DND-41 (cell line): ENCODE measurements at regions not wholly inside any gene's neighbourhood (a gene's known extent, or its start where the extent isn't known, plus 50 kb on each side); places are given as distances from the start of the nearest gene placed in this dataset.

Source experiments
- ATAC-seq: fragments of 200-7000 bp; cut with Tn5 transposase; 3 replicates; pipeline ENCODE4 v1.9.1; 2021; ENCODE audit warnings: low read depth; ENCODE audit not compliant: insufficient read depth
- DNase-seq: peaks from one replicate; pipeline ENCODE4 v3.0.0-alpha.2; 2020
- H2AFZ ChIP-seq: 2 replicates; pipeline ENCODE4 v1.6.0; 2012; ENCODE audit warnings: low read depth, low read length
- H3K27ac ChIP-seq: 2 replicates; pipeline ENCODE4 v1.5.1; 2012; ENCODE audit warnings: low read length, inconsistent platforms
- H3K27me3 ChIP-seq: fragments of 200-600 bp; sonication (generic); 2 replicates; pipeline ENCODE4 v1.6.0; 2012; ENCODE audit warnings: low read length, mild to moderate bottlenecking, inconsistent platforms; ENCODE audit not compliant: insufficient read depth, poor library complexity
- H3K36me3 ChIP-seq: 2 replicates; pipeline ENCODE4 v1.5.1; 2012; ENCODE audit warnings: low read length, inconsistent platforms; ENCODE audit not compliant: insufficient read depth
- H3K4me1 ChIP-seq: 2 replicates; pipeline ENCODE4 v1.5.1; 2012; ENCODE audit warnings: mild to moderate bottlenecking, low read length; ENCODE audit not compliant: insufficient read depth
- H3K4me2 ChIP-seq: 2 replicates; pipeline ENCODE4 v1.6.0; 2012; ENCODE audit warnings: mild to moderate bottlenecking, moderate library complexity, low read length, inconsistent platforms; ENCODE audit not compliant: insufficient read depth
- H3K4me3 ChIP-seq, 2 experiments: fragments of 200-600 bp in 1 of 2; shearing (Covaris generic) in 1 of 2; 2 replicates each; pipeline ENCODE4 v1.5.1; 2012 to 2016; ENCODE audit warnings: inconsistent platforms in 2 of 2, low read length in 2 of 2, mild to moderate bottlenecking in 2 of 2, low read depth in 1 of 2, moderate library complexity in 1 of 2
- H3K79me2 ChIP-seq: 2 replicates; pipeline ENCODE4 v1.6.0; 2012; ENCODE audit warnings: low read length, inconsistent platforms; ENCODE audit not compliant: insufficient read depth
- H3K9ac ChIP-seq: 2 replicates; pipeline ENCODE4 v1.6.0; 2012; ENCODE audit warnings: low read depth, mild to moderate bottlenecking, inconsistent platforms, low read length, moderate library complexity
- H3K9me3 ChIP-seq: 2 replicates; pipeline ENCODE4 v1.5.1; 2012; ENCODE audit warnings: low read length, moderate library complexity, mild to moderate bottlenecking, inconsistent platforms; ENCODE audit not compliant: insufficient read depth, severe bottlenecking
- H4K20me1 ChIP-seq: 2 replicates; pipeline ENCODE4 v1.6.0; 2012; ENCODE audit warnings: low read length; ENCODE audit not compliant: insufficient read depth
- EZH2 ChIP-seq: IDR thresholded peaks from 3 replicates; pipeline ENCODE4 v1.6.1; 2012; ENCODE audit warnings: borderline replicate concordance, low read depth, mild to moderate bottlenecking, moderate library complexity, low read length, inconsistent platforms; ENCODE audit not compliant: severe bottlenecking
- TF ChIP-seq, protein P1 (sequence below): IDR thresholded peaks from 2 replicates; pipeline ENCODE4 v1.5.1; 2012; ENCODE audit warnings: borderline replicate concordance, low read length, moderate library complexity, mild to moderate bottlenecking; ENCODE audit not compliant: poor library complexity, severe bottlenecking; ENCODE audit errors: extremely low read depth

GRCh38 chr9:2286333-2286705 lies 271.2 kb downstream of the SMARCA2 start:
- H3K27ac ChIP-seq, result no peak overlapping the region
- no peak for TF ChIP-seq EZH2
- TF ChIP-seq, protein P1, sequence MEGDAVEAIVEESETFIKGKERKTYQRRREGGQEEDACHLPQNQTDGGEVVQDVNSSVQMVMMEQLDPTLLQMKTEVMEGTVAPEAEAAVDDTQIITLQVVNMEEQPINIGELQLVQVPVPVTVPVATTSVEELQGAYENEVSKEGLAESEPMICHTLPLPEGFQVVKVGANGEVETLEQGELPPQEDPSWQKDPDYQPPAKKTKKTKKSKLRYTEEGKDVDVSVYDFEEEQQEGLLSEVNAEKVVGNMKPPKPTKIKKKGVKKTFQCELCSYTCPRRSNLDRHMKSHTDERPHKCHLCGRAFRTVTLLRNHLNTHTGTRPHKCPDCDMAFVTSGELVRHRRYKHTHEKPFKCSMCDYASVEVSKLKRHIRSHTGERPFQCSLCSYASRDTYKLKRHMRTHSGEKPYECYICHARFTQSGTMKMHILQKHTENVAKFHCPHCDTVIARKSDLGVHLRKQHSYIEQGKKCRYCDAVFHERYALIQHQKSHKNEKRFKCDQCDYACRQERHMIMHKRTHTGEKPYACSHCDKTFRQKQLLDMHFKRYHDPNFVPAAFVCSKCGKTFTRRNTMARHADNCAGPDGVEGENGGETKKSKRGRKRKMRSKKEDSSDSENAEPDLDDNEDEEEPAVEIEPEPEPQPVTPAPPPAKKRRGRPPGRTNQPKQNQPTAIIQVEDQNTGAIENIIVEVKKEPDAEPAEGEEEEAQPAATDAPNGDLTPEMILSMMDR, result no peak
- no peaks in the 10 kb centered on the region for H3K36me3 ChIP-seq
- no peak overlapping the region for H3K4me2 ChIP-seq
- no peaks in the 10 kb centered on the region for H3K79me2 ChIP-seq
- H3K27me3 ChIP-seq, result no peaks in the 10 kb centered on the region
- H3K4me3 ChIP-seq, result no peak overlapping the region
- DNase-seq (no peak), ATAC-seq (no peak)
- H4K20me1 ChIP-seq, result no peaks in the 10 kb centered on the region
- no peak overlapping the region for H2AFZ ChIP-seq
- H3K9me3 ChIP-seq, result no peaks in the 10 kb centered on the region
- H3K9ac ChIP-seq, result no peak overlapping the region
- no peaks in the 10 kb centered on the region for H3K4me1 ChIP-seq

GRCh38 chr9:2286825-2287455 lies 271.8 kb downstream of the SMARCA2 start:
- Histone ChIP-seq H3K9me3 (no peaks in the 10 kb centered on the region), H2AFZ (no peak overlapping the region), H3K79me2 (no peaks in the 10 kb centered on the region), H4K20me1 (no peaks in the 10 kb centered on the region), H3K27me3 (no peaks in the 10 kb centered on the region), H3K4me1 (no peaks in the 10 kb centered on the region), H3K36me3 (no peaks in the 10 kb centered on the region), H3K4me2 (no peak overlapping the region), H3K27ac (no peak overlapping the region), H3K9ac (no peak overlapping the region), H3K4me3 (no peak overlapping the region)
- no peak for ATAC-seq
- no peak for DNase-seq
- no peak for TF ChIP-seq EZH2
- TF ChIP-seq, protein P1, result no peak

DNA sequence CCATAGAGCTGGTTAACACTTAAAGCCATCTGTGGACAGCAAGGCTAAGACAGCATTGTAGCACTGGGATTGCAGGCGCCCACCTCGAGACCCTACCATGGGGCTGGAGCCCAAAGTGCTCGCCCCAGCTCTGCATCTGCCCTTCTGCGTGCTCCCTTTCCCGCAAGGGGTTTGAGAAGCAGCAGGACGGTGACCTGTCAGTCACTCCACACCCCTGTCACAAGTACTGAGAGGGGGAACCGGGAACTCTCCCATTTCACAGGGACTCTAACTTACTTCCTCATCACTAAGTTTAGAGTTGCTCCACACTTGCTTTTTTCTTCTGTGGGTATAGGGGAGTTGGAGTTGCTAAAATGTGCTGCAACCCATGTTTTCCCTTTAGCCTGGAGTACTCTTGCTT lies 273.2 kb downstream of the SMARCA2 start:
- Histone ChIP-seq H3K9me3 (no peaks in the 10 kb centered on the region), H3K27ac (no peak overlapping the region), H3K4me3 (no peak overlapping the region), H3K9ac (no peak overlapping the region), H3K27me3 (no peaks in the 10 kb centered on the region), H3K4me1 (no peaks in the 10 kb centered on the region), H4K20me1 (no peaks in the 10 kb centered on the region), H3K79me2 (no peaks in the 10 kb centered on the region), H2AFZ (no peak overlapping the region), H3K36me3 (no peaks in the 10 kb centered on the region), H3K4me2 (no peak overlapping the region)
- TF ChIP-seq, protein P1, result no peak
- no peak for TF ChIP-seq EZH2
- no peak for DNase-seq
- no peak for ATAC-seq
